ENCODE measurements at regions not wholly inside any gene's neighbourhood (a gene's known extent, or its start where the extent isn't known, plus 50 kb on each side); places are given as distances from the start of the nearest gene placed in this dataset.

DNA sequence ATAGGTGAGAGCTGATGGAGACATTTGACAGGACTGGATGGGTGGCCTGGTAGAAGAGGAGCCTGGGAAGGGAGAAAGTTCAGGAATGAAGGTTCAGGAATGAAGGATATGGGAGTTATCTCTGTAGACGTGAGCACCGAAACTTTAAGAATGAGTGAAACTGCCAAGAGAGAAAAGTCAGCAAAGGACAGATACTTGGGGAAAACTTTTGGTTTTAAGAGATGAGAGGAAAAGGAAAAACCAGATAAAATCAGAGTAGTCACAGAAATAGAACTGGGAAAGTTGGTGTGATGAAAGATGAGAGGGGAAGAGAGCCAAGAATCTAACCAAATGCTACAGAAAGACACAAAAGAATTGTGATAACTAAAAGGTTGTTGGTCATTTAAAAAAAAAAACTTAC lies 88.9 kb downstream of the PRR15 start:
- in situ Hi-C loops (cut with MboI) = no loop called here
- Histone ChIP-seq H3K79me2 (ENCODE audit: control insufficient read depth, insufficient read depth, low read length) (no peaks in the 10 kb centered on the region), H3K27ac (ENCODE audit: control insufficient read depth, insufficient read depth) (no peak overlapping the region), H3K4me3 (no peak overlapping the region), H3K36me3 (ENCODE audit: control insufficient read depth in 2 of 2, insufficient read depth in 2 of 2, low read length in 1 of 2) (no peaks in the 10 kb centered on the region), H3K9ac (ENCODE audit: control insufficient read depth, insufficient read depth, low read length) (no peak overlapping the region), H3K9me3 (replicated peaks; ENCODE audit: control insufficient read depth, insufficient read depth, low read length) (no peaks in the 10 kb centered on the region), H4K20me1 (ENCODE audit: control insufficient read depth, insufficient read depth) (no peaks in the 10 kb centered on the region), H3K4me2 (ENCODE audit: control insufficient read depth, insufficient read depth) (no peak overlapping the region), H3K27me3 (replicated peaks in 1 of 2; ENCODE audit: control insufficient read depth in 2 of 2, insufficient read depth in 2 of 2, low read length in 1 of 2) (no peaks in the 10 kb centered on the region), H3K4me1 (ENCODE audit: control insufficient read depth, insufficient read depth, low read length) (no peaks in the 10 kb centered on the region), H2AFZ (ENCODE audit: control insufficient read depth, low read depth, low read length) (no peak overlapping the region)
- 85% methylated on average over 2 of the region's 2 CpGs for WGBS (ENCODE audit: insufficient coverage, insufficient replicate concordance, low lambda C conversion rate, missing lambda C conversion rate)
- DNase-seq (ENCODE audit: low read depth, low spot score) (no peak), ATAC-seq (no peak), FAIRE-seq (no peak)
- no TSS peak for BruUV-seq (replicated peaks)
- ChIA-PET SMC1A (ENCODE audit: uncharacterized antibody, unreplicated experiment) (no interaction called here), CTCF (no interaction called here), POLR2A (no interaction called here), RAD21 (ENCODE audit: unreplicated experiment) (no interaction called here)
- intact Hi-C loops (cut with micrococcal nuclease; ENCODE audit: unreplicated experiment) = no loop called here
- TF ChIP-seq PAX8 (IDR thresholded peaks at IDR 0.05) (no peak), MTA3 (IDR thresholded peaks at IDR 0.05; ENCODE audit: borderline replicate concordance, low read length) (no peak), ESRRA (IDR thresholded peaks at IDR 0.05; ENCODE audit: low read length) (no peak), POLR2AphosphoS2 (IDR thresholded peaks at IDR 0.05; ENCODE audit: low read depth, low read length) (no peak), SUZ12 (IDR thresholded peaks at IDR 0.05; ENCODE audit: unreplicated experiment) (no peak), YY1 (IDR thresholded peaks at IDR 0.05; ENCODE audit: low read depth, low read length) (no peak), CHD1 (IDR thresholded peaks at IDR 0.05; ENCODE audit: low read depth, low read length) (no peak), MXI1 (IDR thresholded peaks at IDR 0.05; ENCODE audit: low read depth, low read length) (no peak), ASH2L (IDR thresholded peaks at IDR 0.05; ENCODE audit: borderline replicate concordance, low read depth) (no peak), ZNF274 (IDR thresholded peaks at IDR 0.05; ENCODE audit: insufficient read depth, insufficient read length) (no peak), LARP7 (IDR thresholded peaks at IDR 0.05) (no peak)
- TF ChIP-seq, protein P1, sequence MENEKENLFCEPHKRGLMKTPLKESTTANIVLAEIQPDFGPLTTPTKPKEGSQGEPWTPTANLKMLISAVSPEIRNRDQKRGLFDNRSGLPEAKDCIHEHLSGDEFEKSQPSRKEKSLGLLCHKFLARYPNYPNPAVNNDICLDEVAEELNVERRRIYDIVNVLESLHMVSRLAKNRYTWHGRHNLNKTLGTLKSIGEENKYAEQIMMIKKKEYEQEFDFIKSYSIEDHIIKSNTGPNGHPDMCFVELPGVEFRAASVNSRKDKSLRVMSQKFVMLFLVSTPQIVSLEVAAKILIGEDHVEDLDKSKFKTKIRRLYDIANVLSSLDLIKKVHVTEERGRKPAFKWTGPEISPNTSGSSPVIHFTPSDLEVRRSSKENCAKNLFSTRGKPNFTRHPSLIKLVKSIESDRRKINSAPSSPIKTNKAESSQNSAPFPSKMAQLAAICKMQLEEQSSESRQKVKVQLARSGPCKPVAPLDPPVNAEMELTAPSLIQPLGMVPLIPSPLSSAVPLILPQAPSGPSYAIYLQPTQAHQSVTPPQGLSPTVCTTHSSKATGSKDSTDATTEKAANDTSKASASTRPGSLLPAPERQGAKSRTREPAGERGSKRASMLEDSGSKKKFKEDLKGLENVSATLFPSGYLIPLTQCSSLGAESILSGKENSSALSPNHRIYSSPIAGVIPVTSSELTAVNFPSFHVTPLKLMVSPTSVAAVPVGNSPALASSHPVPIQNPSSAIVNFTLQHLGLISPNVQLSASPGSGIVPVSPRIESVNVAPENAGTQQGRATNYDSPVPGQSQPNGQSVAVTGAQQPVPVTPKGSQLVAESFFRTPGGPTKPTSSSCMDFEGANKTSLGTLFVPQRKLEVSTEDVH (IDR thresholded peaks at IDR 0.05; ENCODE audit: low read depth, partially characterized antibody) = no peak
- TF ChIP-seq, protein P2, sequence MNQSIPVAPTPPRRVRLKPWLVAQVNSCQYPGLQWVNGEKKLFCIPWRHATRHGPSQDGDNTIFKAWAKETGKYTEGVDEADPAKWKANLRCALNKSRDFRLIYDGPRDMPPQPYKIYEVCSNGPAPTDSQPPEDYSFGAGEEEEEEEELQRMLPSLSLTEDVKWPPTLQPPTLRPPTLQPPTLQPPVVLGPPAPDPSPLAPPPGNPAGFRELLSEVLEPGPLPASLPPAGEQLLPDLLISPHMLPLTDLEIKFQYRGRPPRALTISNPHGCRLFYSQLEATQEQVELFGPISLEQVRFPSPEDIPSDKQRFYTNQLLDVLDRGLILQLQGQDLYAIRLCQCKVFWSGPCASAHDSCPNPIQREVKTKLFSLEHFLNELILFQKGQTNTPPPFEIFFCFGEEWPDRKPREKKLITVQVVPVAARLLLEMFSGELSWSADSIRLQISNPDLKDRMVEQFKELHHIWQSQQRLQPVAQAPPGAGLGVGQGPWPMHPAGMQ (IDR thresholded peaks at IDR 0.05; ENCODE audit: borderline replicate concordance) = no peak
- TF ChIP-seq, protein P3, sequence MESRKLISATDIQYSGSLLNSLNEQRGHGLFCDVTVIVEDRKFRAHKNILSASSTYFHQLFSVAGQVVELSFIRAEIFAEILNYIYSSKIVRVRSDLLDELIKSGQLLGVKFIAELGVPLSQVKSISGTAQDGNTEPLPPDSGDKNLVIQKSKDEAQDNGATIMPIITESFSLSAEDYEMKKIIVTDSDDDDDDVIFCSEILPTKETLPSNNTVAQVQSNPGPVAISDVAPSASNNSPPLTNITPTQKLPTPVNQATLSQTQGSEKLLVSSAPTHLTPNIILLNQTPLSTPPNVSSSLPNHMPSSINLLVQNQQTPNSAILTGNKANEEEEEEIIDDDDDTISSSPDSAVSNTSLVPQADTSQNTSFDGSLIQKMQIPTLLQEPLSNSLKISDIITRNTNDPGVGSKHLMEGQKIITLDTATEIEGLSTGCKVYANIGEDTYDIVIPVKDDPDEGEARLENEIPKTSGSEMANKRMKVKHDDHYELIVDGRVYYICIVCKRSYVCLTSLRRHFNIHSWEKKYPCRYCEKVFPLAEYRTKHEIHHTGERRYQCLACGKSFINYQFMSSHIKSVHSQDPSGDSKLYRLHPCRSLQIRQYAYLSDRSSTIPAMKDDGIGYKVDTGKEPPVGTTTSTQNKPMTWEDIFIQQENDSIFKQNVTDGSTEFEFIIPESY (IDR thresholded peaks at IDR 0.05) = no peak
- TF ChIP-seq, protein P4, sequence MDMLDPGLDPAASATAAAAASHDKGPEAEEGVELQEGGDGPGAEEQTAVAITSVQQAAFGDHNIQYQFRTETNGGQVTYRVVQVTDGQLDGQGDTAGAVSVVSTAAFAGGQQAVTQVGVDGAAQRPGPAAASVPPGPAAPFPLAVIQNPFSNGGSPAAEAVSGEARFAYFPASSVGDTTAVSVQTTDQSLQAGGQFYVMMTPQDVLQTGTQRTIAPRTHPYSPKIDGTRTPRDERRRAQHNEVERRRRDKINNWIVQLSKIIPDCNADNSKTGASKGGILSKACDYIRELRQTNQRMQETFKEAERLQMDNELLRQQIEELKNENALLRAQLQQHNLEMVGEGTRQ (IDR thresholded peaks at IDR 0.05; ENCODE audit: borderline replicate concordance, low read depth, low read length) = no peak
- TF ChIP-seq, protein P5, sequence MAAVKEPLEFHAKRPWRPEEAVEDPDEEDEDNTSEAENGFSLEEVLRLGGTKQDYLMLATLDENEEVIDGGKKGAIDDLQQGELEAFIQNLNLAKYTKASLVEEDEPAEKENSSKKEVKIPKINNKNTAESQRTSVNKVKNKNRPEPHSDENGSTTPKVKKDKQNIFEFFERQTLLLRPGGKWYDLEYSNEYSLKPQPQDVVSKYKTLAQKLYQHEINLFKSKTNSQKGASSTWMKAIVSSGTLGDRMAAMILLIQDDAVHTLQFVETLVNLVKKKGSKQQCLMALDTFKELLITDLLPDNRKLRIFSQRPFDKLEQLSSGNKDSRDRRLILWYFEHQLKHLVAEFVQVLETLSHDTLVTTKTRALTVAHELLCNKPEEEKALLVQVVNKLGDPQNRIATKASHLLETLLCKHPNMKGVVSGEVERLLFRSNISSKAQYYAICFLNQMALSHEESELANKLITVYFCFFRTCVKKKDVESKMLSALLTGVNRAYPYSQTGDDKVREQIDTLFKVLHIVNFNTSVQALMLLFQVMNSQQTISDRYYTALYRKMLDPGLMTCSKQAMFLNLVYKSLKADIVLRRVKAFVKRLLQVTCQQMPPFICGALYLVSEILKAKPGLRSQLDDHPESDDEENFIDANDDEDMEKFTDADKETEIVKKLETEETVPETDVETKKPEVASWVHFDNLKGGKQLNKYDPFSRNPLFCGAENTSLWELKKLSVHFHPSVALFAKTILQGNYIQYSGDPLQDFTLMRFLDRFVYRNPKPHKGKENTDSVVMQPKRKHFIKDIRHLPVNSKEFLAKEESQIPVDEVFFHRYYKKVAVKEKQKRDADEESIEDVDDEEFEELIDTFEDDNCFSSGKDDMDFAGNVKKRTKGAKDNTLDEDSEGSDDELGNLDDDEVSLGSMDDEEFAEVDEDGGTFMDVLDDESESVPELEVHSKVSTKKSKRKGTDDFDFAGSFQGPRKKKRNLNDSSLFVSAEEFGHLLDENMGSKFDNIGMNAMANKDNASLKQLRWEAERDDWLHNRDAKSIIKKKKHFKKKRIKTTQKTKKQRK (IDR thresholded peaks at IDR 0.05; ENCODE audit: low read depth, low read length) = no peak

Data from GM12878 (cell line).